D341Med (cell line): ENCODE measurements at regions not wholly inside any gene's neighbourhood (a gene's known extent, or its start where the extent isn't known, plus 50 kb on each side); places are given as distances from the start of the nearest gene placed in this dataset.
"Not testable (repeated sequence)": the region's sequence is repeated elsewhere in the genome, so short reads cannot be mapped to it uniquely, and the experiment has no call there.

Experiments
- DNase-seq: peaks from one replicate; pipeline ENCODE4 v3.0.0; 2012; ENCODE audit warnings: low spot score

- no peak for DNase-seq
Observed at GRCh38 chr6:66623050-66623449, 916.0 kb upstream of the EYS start.

- DNase-seq, result no peak
Observed at GRCh38 chr6:66605971-66606370, 898.9 kb upstream of the EYS start.

GRCh38 chr6:66605011-66605410, 898.0 kb upstream of the EYS start:
- no peak for DNase-seq

- DNase-seq, result no peak
Observed at GRCh38 chr6:66599541-66599940, 892.5 kb upstream of the EYS start.

- no peak for DNase-seq
Observed at GRCh38 chr6:66578362-66578761, 871.3 kb upstream of the EYS start.

- no peak for DNase-seq
Observed at GRCh38 chr6:66568271-66568670, 861.2 kb upstream of the EYS start.

- DNase-seq, result no peak
Observed at GRCh38 chr6:66561479-66561878, 854.5 kb upstream of the EYS start.

- DNase-seq, result no peak
Observed at GRCh38 chr6:66558189-66558588, 851.2 kb upstream of the EYS start.

- no peak for DNase-seq
Observed at GRCh38 chr6:66556936-66557335, 849.9 kb upstream of the EYS start.

- DNase-seq, result no peak
Observed at GRCh38 chr6:66555082-66555481, 848.1 kb upstream of the EYS start.

GRCh38 chr6:66553441-66553840, 846.4 kb upstream of the EYS start:
- DNase-seq, result no peak

- DNase-seq, result no peak
Observed at GRCh38 chr6:66538551-66539135, 831.6 kb upstream of the EYS start.

- no peak for DNase-seq
Observed at GRCh38 chr6:66533921-66534404, 826.9 kb upstream of the EYS start.

GRCh38 chr6:66526061-66526460, 819.0 kb upstream of the EYS start:
- no peak for DNase-seq

- no peak for DNase-seq
Observed at GRCh38 chr6:66522864-66523263, 815.8 kb upstream of the EYS start.

- DNase-seq, result no peak
Observed at GRCh38 chr6:66516377-66516776, 809.4 kb upstream of the EYS start.

- DNase-seq, result no peak
Observed at GRCh38 chr6:66508433-66508832, 801.4 kb upstream of the EYS start.

- DNase-seq, result no peak
Observed at GRCh38 chr6:66499851-66500250, 792.8 kb upstream of the EYS start.

GRCh38 chr6:66496659-66497058, 789.6 kb upstream of the EYS start:
- peak; percentile 48 for DNase-seq

GRCh38 chr6:66494643-66495042, 787.6 kb upstream of the EYS start:
- DNase-seq, result not testable (repeated sequence)

- no peak for DNase-seq
Observed at GRCh38 chr6:66489269-66489987, 782.4 kb upstream of the EYS start.

GRCh38 chr6:66481216-66481615, 774.2 kb upstream of the EYS start:
- no peak for DNase-seq

- DNase-seq, result peak; percentile 33
Observed at GRCh38 chr6:66478705-66479104, 771.7 kb upstream of the EYS start.

GRCh38 chr6:66435321-66435720, 728.3 kb upstream of the EYS start:
- DNase-seq, result no peak
